Transverse colon (tissue), 3 donors: ENCODE measurements at regions not wholly inside any gene's neighbourhood (a gene's known extent, or its start where the extent isn't known, plus 50 kb on each side); places are given as distances from the start of the nearest gene placed in this dataset.

Source experiments
- CTCF ChIP-seq, 5 experiments: fragments of 200-600 bp in 3 of 5; fragments of 450-650 bp in 2 of 5; sonication (generic) in 3 of 5; IDR thresholded peaks; 1 replicate in 2 of 5; 2 replicates in 3 of 5; pipeline ENCODE4 v1.5.1; 2016 to 2017; ENCODE audit warnings: antibody characterized with exemption in 5 of 5, inconsistent platforms in 3 of 5, mild to moderate bottlenecking in 2 of 5, moderate library complexity in 1 of 5
- EP300 ChIP-seq: sonication (generic); formaldehyde crosslinking; IDR thresholded peaks from one replicate; pipeline ENCODE4 v1.6.1; 2017; ENCODE audit warnings: antibody characterized with exemption, low read depth
- POLR2A ChIP-seq: fragments of 450-650 bp; IDR thresholded peaks from one replicate; pipeline ENCODE4 v1.6.1; 2016; ENCODE audit warnings: antibody characterized with exemption, mild to moderate bottlenecking, moderate library complexity

DNA sequence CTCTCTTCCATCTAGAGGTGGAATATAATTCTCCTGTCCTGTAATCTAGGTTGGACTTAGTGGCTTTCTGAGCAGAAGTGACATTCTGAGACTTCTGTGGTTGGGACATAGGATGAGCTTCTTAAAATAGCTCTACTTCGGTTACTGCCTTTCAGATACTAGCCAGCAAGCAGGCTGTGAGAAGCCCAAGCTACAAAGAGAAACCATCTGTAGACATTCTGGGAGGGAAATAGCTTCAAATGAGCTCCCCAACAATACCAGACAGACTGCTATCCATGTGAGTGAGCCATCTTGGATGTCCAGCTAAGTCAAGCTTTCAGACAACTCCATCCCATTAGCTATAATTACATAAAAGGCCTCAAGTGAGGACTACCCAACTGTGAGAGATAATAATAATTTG lies 568.9 kb downstream of the DMRTA1 start:
- TF ChIP-seq CTCF (IDR thresholded peaks at IDR 0.05) (no peak), POLR2A (no peak), EP300 (no peak)
